HG03520 (cell line): ENCODE measurements at regions not wholly inside any gene's neighbourhood (a gene's known extent, or its start where the extent isn't known, plus 50 kb on each side); places are given as distances from the start of the nearest gene placed in this dataset.
"Not testable (repeated sequence)": the region's sequence is repeated elsewhere in the genome, so short reads cannot be mapped to it uniquely, and the experiment has no call there.

Experiments used
- ATAC-seq: cut with Tn5 transposase; IDR thresholded peaks from one replicate; pipeline ENCODE4 v1.9.1; 2021; ENCODE audit warnings: mild to moderate bottlenecking, moderate library complexity; ENCODE audit not compliant: unreplicated experiment

GRCh38 chr1:238783633-238784032 lies 602.7 kb upstream of the CHRM3 start:
- ATAC-seq: no peak

- no peak for ATAC-seq
Measured at GRCh38 chr1:238779716-238780115, 606.7 kb upstream of the CHRM3 start.

DNA sequence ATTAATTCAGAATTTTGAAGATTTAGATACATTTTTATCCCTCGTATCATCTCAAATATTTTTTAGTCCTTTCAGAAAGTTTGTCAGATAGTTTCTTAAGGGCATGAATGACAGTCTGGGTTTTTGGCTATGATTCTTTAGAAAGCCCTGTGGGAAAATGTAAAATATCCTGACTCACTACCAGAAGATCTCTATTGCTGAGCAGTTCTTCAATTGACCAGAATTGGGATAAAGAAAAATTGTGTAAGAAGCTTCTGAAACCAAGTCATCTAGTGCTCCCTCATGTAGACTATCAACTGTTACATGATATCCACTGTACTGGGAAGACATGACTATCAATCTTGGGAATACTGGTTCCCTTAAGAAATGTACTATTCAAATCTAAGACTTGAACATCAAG lies 608.3 kb upstream of the CHRM3 start:
- ATAC-seq: no peak

- no peak for ATAC-seq
Measured at GRCh38 chr1:238777551-238777950, 608.8 kb upstream of the CHRM3 start.

- ATAC-seq: no peak
Measured at GRCh38 chr1:238776126-238776525, 610.2 kb upstream of the CHRM3 start.

GRCh38 chr1:238772322-238772721 lies 614.0 kb upstream of the CHRM3 start:
- no peak for ATAC-seq

DNA sequence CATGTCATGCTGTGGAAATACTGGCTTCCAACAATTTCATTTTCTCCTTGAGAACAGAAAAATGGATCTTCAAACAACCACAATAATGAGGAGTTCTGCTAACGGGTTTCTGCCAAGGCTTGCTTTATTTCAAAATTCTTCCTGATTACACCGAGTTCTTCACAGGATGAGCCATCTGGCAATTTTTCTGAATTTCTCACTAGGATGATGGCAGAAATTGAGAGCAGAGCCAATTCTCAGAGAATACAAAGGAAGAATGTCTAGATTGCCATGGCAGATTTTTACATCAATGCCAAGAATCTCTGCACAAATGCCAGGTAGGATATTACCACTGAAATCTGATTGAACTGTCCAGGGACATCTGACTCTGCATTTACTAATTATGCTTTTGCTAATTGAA lies 619.0 kb upstream of the CHRM3 start:
- no peak for ATAC-seq

DNA sequence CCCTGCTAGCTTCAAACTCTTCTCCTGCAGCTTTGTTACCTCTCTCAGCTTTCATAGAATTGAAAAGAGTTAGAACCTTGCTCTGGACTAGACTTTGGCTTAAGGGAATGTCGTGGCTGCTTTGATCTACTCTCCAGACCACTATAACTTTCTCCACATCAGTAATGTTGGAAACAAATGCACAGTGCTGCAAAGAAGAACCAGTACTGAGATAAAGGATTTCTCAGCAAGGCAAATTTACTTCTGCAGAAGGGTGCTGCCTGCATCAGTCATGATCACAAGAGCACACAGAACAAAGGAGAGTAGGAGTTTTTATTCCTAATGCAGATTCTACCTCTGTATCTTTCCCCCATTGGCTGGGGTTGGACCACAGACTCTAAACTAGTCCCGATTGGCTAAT lies 621.6 kb upstream of the CHRM3 start:
- no peak for ATAC-seq

DNA sequence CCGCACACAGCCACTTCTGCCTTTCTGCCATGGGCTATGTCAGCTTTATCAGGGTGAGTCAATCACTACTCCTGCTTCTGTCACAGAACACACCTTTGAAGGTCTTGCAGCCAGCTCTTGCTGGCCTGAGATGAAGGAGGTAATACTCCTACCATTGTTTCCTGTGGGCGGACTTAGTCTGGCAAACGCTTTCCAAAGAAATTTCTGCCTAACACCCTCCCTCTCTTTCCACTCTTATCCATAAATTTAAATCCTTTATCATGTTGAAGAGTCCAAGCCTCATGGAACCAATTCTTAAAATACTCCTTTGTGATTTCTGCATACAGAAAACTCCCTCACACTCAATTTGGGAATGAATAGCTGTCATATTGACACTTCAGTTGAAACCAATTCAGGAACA lies 633.1 kb upstream of the CHRM3 start:
- no peak for ATAC-seq

GRCh38 chr1:238752327-238752726 lies 634.0 kb upstream of the CHRM3 start:
- ATAC-seq: no peak

- no peak for ATAC-seq
Measured at GRCh38 chr1:238745069-238745468, 641.3 kb upstream of the CHRM3 start.

- no peak for ATAC-seq
Measured at GRCh38 chr1:238738892-238739291, 647.5 kb upstream of the CHRM3 start.

GRCh38 chr1:238727670-238728069 lies 658.7 kb upstream of the CHRM3 start:
- no peak for ATAC-seq

- no peak for ATAC-seq
Measured at GRCh38 chr1:238722812-238723211, 663.6 kb upstream of the CHRM3 start.

DNA sequence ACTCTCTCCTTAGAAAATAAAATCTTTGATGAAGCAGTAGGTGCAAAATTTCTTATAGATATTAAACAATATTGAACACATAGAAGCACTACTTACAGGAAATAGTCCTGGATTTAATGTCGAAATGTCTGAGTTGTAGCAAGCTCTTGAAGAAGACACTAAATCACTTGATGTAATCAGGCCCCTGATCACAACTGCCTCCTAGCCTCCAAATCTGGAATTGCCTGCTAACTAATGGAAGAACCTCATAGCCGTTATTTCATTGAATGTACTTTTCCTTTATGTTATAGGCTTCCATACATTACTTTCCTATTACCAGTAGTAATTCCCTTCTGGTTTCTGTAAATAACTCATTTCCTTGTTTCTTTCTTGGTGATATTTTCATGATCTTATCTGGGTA lies 675.7 kb upstream of the CHRM3 start:
- ATAC-seq: no peak

GRCh38 chr1:238701024-238701423 lies 685.3 kb upstream of the CHRM3 start:
- ATAC-seq: no peak

GRCh38 chr1:238690415-238690814 lies 696.0 kb upstream of the CHRM3 start:
- no peak for ATAC-seq

- not testable (repeated sequence) for ATAC-seq
Measured at GRCh38 chr1:238684576-238684975, 701.8 kb upstream of the CHRM3 start.

DNA sequence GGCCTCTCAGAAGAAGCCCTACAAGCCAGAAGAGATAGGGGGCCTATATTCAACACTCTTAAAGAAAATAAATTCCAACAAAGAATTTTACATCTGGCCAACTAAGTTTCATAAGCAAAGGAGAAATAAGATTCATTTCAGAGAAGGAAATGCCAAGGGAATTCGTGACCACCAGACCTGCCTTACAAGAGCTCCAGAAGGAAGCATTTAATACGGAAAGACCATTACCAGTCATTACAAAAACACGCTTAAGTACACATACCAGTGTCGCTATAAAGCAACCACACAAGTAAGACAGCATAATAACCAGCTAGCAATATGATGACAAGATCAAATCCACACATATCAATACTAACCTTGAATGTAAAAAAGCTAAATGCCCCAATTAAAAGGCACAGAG lies 704.9 kb upstream of the CHRM3 start:
- ATAC-seq: no peak

- no peak for ATAC-seq
Measured at GRCh38 chr1:238681021-238681420, 705.3 kb upstream of the CHRM3 start.

DNA sequence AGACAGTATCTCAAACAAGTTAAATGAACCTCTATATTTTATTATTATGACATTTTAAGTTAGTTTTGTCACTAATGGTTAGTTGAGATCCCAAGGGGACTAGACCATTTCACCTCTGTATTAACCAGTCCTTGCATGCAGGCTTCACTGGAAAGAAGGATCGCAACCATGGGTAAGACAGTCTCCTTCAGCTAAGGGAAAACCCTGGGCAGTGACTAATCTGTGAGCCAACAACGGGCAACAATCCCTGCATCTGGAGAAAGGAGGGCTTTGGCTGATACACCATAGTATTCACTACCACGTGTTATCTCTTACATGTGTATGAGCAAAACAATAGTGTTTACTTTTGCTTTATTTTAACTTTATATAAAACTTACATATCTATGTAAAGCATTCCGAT lies 708.8 kb upstream of the CHRM3 start:
- ATAC-seq: no peak

DNA sequence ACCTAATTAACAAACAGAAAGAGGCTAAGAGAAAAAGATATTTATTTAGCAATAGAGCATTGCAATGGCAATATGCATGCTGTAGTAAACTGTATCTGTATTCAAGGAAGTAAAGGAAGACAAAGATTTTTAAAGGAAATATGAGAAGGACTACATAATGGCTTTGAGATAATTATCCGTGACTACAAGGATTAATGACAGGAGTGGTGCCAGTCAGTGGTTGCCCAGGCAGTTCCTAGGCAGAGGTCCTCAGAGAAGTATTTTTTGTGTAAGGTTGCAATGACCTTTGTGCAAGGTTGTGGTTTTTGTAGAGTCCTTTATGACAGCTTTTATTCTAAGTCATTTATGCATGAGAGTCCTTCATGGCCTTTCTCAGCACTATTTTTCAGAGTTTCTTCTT lies 711.1 kb upstream of the CHRM3 start:
- no peak for ATAC-seq

DNA sequence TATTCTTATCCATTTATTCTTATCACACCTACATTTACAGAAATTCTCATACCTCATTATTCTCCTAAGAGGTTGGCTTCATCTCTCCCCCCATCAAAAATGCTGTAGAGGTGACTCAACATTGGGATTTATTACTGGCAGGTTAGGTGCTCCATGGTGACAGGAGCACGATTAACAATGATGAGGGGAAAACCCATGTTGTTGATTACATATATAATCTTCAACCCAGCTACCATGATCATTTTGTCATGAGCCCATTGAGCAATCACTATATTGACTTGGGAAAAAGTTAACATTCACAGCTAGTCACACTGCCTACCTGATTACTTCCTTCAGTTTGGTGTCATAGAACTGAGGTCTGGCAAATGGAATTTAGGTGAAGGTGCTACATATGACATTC lies 712.1 kb upstream of the CHRM3 start:
- ATAC-seq: no peak

DNA sequence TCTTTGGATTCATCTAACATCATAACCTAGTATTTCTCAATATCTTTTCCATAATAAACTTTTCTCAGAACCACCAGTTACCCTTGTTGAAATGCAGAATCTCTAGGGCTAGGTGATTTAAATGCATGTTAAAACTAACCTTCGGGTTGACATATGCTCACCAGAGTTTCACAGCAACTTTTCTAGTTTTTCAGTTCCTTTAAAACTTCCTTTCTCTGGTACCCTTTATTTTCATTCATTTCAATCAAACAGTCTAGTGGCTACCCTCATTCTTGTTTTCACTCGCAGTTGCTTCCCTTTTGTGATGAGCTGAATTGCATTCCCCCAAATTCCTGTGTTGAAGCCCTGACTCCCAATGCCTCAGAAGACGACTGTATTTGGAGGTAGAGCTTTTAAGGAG lies 712.8 kb upstream of the CHRM3 start:
- ATAC-seq: no peak
